Neural progenitor cell (in vitro differentiated cells): ENCODE measurements at regions not wholly inside any gene's neighbourhood (a gene's known extent, or its start where the extent isn't known, plus 50 kb on each side); places are given as distances from the start of the nearest gene placed in this dataset.

Source experiments
- DNase-seq: peaks from one replicate; pipeline ENCODE4 v3.0.0-alpha.2; 2016; ENCODE audit warnings: low spot score
- H2AFZ ChIP-seq: fragments of 200-600 bp; sonication (generic); replicated peaks from 2 replicates; pipeline ENCODE4 v1.6.1; 2016; ENCODE audit warnings: antibody characterized with exemption
- H3F3A ChIP-seq: fragments of 200-600 bp; sonication (generic); 2 replicates; pipeline ENCODE4 v1.6.1; 2016; ENCODE audit warnings: antibody characterized with exemption, low read depth
- H3K27ac ChIP-seq: fragments of 200-600 bp; sonication (generic); 2 replicates; pipeline ENCODE4 v1.5.1; 2016; ENCODE audit warnings: mild to moderate bottlenecking
- H3K27me3 ChIP-seq: fragments of 200-600 bp; sonication (generic); 2 replicates; pipeline ENCODE4 v1.6.1; 2016; ENCODE audit warnings: mild to moderate bottlenecking, moderate library complexity
- H3K36me3 ChIP-seq: fragments of 200-600 bp; sonication (generic); 2 replicates; pipeline ENCODE4 v1.5.1; 2016
- H3K4me1 ChIP-seq: fragments of 200-600 bp; sonication (generic); 2 replicates; pipeline ENCODE4 v1.6.1; 2016; ENCODE audit warnings: mixed run types
- H3K4me2 ChIP-seq: fragments of 200-600 bp; sonication (generic); 2 replicates; pipeline ENCODE4 v1.6.1; 2016
- H3K4me3 ChIP-seq: fragments of 200-600 bp; sonication (generic); 2 replicates; pipeline ENCODE4 v1.5.1; 2016
- H3K79me2 ChIP-seq: fragments of 200-600 bp; sonication (generic); 2 replicates; pipeline ENCODE4 v1.6.1; 2016; ENCODE audit warnings: low read depth
- H3K9ac ChIP-seq: fragments of 200-600 bp; sonication (generic); 2 replicates; pipeline ENCODE4 v1.6.1; 2016
- H3K9me3 ChIP-seq: fragments of 200-600 bp; sonication (generic); 2 replicates; pipeline ENCODE4 v1.5.1; 2016; ENCODE audit warnings: low read depth
- H4K20me1 ChIP-seq: fragments of 200-600 bp; sonication (generic); 2 replicates; pipeline ENCODE4 v1.6.1; 2016; ENCODE audit warnings: low read depth
- H3K27ac Mint-ChIP-seq: 3 replicates; pipeline ENCODE4 v1.8.0; 2021; ENCODE audit warnings: mixed read lengths
- H3K27me3 Mint-ChIP-seq: 2 replicates; pipeline ENCODE4 v1.8.0; 2022; ENCODE audit warnings: low read depth, mild to moderate bottlenecking, inconsistent platforms, moderate library complexity, mixed read lengths; ENCODE audit not compliant: insufficient read depth
- H3K36me3 Mint-ChIP-seq: 3 replicates; pipeline ENCODE4 v1.8.0; 2021; ENCODE audit warnings: mixed read lengths
- H3K4me1 Mint-ChIP-seq: 3 replicates; pipeline ENCODE4 v1.8.0; 2021; ENCODE audit warnings: mixed read lengths
- H3K4me3 Mint-ChIP-seq: 3 replicates; pipeline ENCODE4 v1.8.0; 2021; ENCODE audit warnings: mild to moderate bottlenecking, moderate library complexity, mixed read lengths
- H3K9me3 Mint-ChIP-seq: 3 replicates; pipeline ENCODE4 v1.8.0; 2020; ENCODE audit warnings: mixed read lengths
- CTCF ChIP-seq: fragments of 200-600 bp; sonication (generic); IDR thresholded peaks from 2 replicates; pipeline ENCODE4 v1.5.1; 2017; ENCODE audit warnings: antibody characterized with exemption, mild to moderate bottlenecking
- EZH2 ChIP-seq: fragments of 200-600 bp; sonication (generic); IDR thresholded peaks from 2 replicates; pipeline ENCODE4 v1.6.1; 2017; ENCODE audit warnings: antibody characterized with exemption, mild to moderate bottlenecking, moderate library complexity
- EZH2phosphoT487 ChIP-seq: fragments of 200-600 bp; sonication (generic); IDR thresholded peaks from 2 replicates; pipeline ENCODE4 v1.6.1; 2017; ENCODE audit warnings: antibody characterized with exemption

GRCh38 chr3:109656225-109656624 lies 318.9 kb upstream of the DPPA4 start:
- no peaks in the 10 kb centered on the region for H3F3A ChIP-seq
- Mint-ChIP-seq H3K4me3 (no peak overlapping the region), H3K36me3 (no peaks in the 10 kb centered on the region), H3K4me1 (no peaks in the 10 kb centered on the region), H3K27ac (no peak overlapping the region), H3K27me3 (no peaks in the 10 kb centered on the region), H3K9me3 (peaks cover 21% of the 10 kb centered on the region)
- no peak overlapping the region for H3K4me2 ChIP-seq
- no peaks in the 10 kb centered on the region for H4K20me1 ChIP-seq
- H3K4me1 ChIP-seq = no peaks in the 10 kb centered on the region
- TF ChIP-seq EZH2 (no peak), CTCF (no peak)
- H3K36me3 ChIP-seq = no peaks in the 10 kb centered on the region
- no peaks in the 10 kb centered on the region for H3K27me3 ChIP-seq
- H2AFZ ChIP-seq = no peak overlapping the region
- no peaks in the 10 kb centered on the region for H3K79me2 ChIP-seq
- no peak overlapping the region for H3K27ac ChIP-seq
- no peak overlapping the region for H3K9ac ChIP-seq
- H3K4me3 ChIP-seq = no peak overlapping the region
- no peaks in the 10 kb centered on the region for H3K9me3 ChIP-seq
- no peak for DNase-seq

- TF ChIP-seq CTCF (no peak), EZH2 (no peak), EZH2phosphoT487 (no peak)
- H3K4me1 Mint-ChIP-seq = no peaks in the 10 kb centered on the region
- H3K27ac ChIP-seq = no peak overlapping the region
- H3K79me2 ChIP-seq = no peaks in the 10 kb centered on the region
- no peaks in the 10 kb centered on the region for H3K4me1 ChIP-seq
- no peak overlapping the region for H3K4me3 ChIP-seq
- no peak overlapping the region for H3K4me3 Mint-ChIP-seq
- no peak overlapping the region for H3K4me2 ChIP-seq
- H2AFZ ChIP-seq = no peak overlapping the region
- H3F3A ChIP-seq = no peaks in the 10 kb centered on the region
- H3K27me3 ChIP-seq = no peaks in the 10 kb centered on the region
- DNase-seq = no peak
- no peaks in the 10 kb centered on the region for H3K36me3 ChIP-seq
- H3K36me3 Mint-ChIP-seq = no peaks in the 10 kb centered on the region
- H3K9me3 ChIP-seq = no peaks in the 10 kb centered on the region
- peaks cover 2% of the 10 kb centered on the region for H3K27me3 Mint-ChIP-seq
- no peak overlapping the region for H3K9ac ChIP-seq
- H3K27ac Mint-ChIP-seq = no peak overlapping the region
- H3K9me3 Mint-ChIP-seq = no peaks in the 10 kb centered on the region
- H4K20me1 ChIP-seq = no peaks in the 10 kb centered on the region
Measured at GRCh38 chr3:109678600-109678999, 341.3 kb upstream of the DPPA4 start.

- Mint-ChIP-seq H3K4me1 (no peaks in the 10 kb centered on the region), H3K27me3 (peaks cover 2% of the 10 kb centered on the region), H3K36me3 (no peaks in the 10 kb centered on the region), H3K9me3 (no peaks in the 10 kb centered on the region), H3K27ac (no peak overlapping the region), H3K4me3 (no peak overlapping the region)
- no peaks in the 10 kb centered on the region for H3K4me1 ChIP-seq
- DNase-seq = no peak
- no peaks in the 10 kb centered on the region for H3K79me2 ChIP-seq
- H3F3A ChIP-seq = no peaks in the 10 kb centered on the region
- no peak overlapping the region for H3K4me3 ChIP-seq
- no peaks in the 10 kb centered on the region for H3K27me3 ChIP-seq
- H4K20me1 ChIP-seq = no peaks in the 10 kb centered on the region
- H3K36me3 ChIP-seq = no peaks in the 10 kb centered on the region
- H3K9me3 ChIP-seq = no peaks in the 10 kb centered on the region
- H3K27ac ChIP-seq = no peak overlapping the region
- no peak overlapping the region for H3K9ac ChIP-seq
- no peak for TF ChIP-seq EZH2phosphoT487
- TF ChIP-seq EZH2 = no peak
- TF ChIP-seq CTCF = no peak
- no peak overlapping the region for H2AFZ ChIP-seq
- no peak overlapping the region for H3K4me2 ChIP-seq
Measured at GRCh38 chr3:109679664-109680063, 342.3 kb upstream of the DPPA4 start.

- H3K36me3 Mint-ChIP-seq = no peaks in the 10 kb centered on the region
- Histone ChIP-seq H3F3A (no peaks in the 10 kb centered on the region), H3K9ac (no peak overlapping the region), H3K27ac (no peak overlapping the region), H4K20me1 (no peaks in the 10 kb centered on the region), H3K4me1 (no peaks in the 10 kb centered on the region), H3K36me3 (no peaks in the 10 kb centered on the region), H3K79me2 (no peaks in the 10 kb centered on the region), H3K4me2 (no peak overlapping the region), H2AFZ (no peak overlapping the region), H3K4me3 (no peak overlapping the region), H3K9me3 (no peaks in the 10 kb centered on the region), H3K27me3 (no peaks in the 10 kb centered on the region)
- no peak for DNase-seq
- no peak overlapping the region for H3K27ac Mint-ChIP-seq
- H3K4me3 Mint-ChIP-seq = no peak overlapping the region
- no peaks in the 10 kb centered on the region for H3K4me1 Mint-ChIP-seq
- H3K27me3 Mint-ChIP-seq = peaks cover 2% of the 10 kb centered on the region
- peaks cover 2% of the 10 kb centered on the region for H3K9me3 Mint-ChIP-seq
- TF ChIP-seq CTCF = no peak
- no peak for TF ChIP-seq EZH2
- no peak for TF ChIP-seq EZH2phosphoT487
Measured at GRCh38 chr3:109683746-109684145, 346.4 kb upstream of the DPPA4 start.
